Mucosa of gallbladder (tissue), 1 donor: ENCODE measurements at regions not wholly inside any gene's neighbourhood (a gene's known extent, or its start where the extent isn't known, plus 50 kb on each side); places are given as distances from the start of the nearest gene placed in this dataset.

Experiments
- DNase-seq: peaks from one replicate; pipeline ENCODE4 v3.0.0-alpha.2; 2020; ENCODE audit warnings: low spot score
- donor health status: DM: no; HTN: no; CAD: no.

DNA sequence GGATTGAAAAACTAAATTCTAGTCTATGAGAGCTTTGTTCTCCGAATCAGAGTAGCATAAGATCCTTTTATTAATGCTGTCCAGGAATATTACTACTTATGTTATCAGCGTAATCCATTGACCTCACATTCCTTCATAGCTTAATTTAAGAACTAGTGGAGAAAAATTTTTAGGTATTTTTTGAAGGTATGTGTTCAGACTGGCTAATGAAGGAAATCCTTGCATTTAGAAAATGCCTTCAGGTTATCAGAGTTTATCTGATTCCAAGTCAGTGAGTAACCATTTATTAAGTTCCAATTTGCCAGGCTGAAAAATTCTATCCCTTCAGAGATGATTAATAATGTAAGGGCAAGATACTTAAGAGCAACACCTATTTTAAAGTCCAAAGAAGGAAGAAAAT is 338.2 kb upstream of the B3GALT2 start:
- no peak for DNase-seq

DNA sequence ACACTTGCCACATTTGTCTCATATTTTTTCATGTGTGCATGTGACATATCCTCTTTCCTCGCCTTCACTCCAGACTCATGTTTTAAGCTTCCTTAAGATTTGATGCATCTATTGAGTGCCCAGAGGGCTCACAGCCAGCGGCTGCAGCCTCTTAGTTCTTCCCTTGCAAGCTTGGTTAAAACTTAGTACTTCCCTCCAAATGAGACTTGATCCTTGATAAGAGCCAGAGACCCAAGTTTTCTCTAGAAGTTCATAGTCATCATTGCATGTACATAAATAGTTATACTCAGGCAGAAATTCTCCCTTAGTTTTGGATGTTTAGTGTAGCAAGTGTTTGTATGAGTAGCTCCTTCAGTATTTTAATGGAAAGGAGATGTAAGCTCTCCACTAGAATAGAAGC is 337.6 kb upstream of the B3GALT2 start:
- DNase-seq = no peak

- DNase-seq = no peak
Observed at GRCh38 chr1:193520472-193520871, 334.1 kb upstream of the B3GALT2 start.

GRCh38 chr1:193519922-193520321 is 333.5 kb upstream of the B3GALT2 start:
- no peak for DNase-seq

GRCh38 chr1:193516755-193517388 is 330.5 kb upstream of the B3GALT2 start:
- DNase-seq = no peak

DNA sequence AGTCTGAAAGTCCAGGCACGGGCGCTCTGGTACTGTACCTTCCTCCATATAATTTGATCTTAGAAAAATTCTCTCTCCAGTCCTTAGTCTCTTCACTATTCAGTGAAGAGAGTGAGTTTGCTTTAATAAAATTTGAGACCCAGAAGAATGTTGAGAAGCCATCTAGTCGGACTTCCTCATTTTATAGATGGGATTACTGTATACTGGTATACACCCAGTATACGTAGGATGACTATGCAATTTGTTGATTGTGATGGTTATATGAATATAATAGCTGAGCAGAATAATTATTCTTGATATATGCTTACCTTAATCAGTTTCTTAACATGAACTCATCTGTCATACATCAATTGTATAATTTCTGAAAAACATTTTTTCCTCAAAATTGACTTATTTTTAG is 328.0 kb upstream of the B3GALT2 start:
- DNase-seq = no peak

DNA sequence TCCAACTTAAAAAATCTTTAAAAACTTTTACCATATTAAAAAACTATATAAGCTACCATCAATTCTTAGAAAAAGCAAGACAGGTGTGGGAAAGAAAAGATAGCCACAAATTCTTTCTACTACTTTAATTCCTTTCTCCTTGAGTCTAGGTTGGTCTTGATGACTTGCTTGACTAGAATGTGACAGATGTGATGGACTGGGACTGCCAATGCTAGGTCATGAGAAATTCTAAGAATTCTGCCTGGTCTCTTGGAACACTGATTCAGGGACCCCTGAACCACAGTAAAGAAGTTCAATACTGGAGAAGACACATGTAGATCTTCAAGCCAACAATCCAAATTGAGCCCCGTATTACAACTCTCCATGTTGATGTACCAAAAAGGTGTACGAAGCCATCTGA is 326.6 kb upstream of the B3GALT2 start:
- no peak for DNase-seq

DNA sequence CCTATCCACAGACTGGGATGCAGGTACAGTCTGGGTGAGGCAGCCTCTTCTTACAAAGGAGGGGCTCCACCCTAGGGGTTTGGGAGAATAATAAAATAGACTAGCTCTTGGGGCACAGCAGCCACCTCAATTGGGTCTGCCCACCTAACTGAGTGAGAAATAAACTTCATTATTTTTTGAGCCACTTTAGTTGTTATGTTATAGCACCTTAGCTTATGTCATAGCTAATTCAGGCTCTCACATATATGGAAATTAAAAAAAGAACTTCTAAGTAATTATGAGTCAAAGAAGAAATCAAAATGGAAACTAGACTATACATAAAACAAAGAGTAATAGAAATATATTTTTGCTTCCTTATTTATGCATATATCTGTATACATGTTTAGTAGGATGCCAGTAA is 318.5 kb upstream of the B3GALT2 start:
- no peak for DNase-seq

DNA sequence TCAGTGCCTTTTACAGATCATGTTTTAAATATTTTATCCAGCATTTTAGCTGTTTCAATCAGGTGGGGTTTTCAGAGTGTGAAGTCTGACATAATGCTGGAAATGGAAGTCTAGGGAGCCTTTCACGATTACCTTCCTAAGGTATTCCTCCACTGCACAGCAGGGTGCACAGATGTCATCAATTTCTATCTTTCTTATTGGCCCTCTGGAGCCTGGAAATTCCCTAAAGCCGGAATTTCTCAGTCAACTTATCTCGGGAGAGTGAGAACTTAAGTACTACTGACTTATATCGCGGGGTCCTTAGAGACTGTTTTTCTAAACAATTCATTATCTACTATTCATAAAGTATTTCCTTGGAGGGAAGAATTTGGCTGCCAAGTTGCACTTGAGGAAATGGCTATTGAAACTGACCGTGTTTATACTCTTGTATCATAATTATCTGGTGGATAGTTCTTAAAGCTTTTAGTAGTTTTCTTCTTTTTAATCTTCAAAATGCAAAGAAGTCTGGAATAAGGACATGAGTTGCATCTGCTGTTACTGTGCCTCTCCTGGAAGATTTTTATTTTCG is 311.8 kb upstream of the B3GALT2 start:
- no peak for DNase-seq

DNA sequence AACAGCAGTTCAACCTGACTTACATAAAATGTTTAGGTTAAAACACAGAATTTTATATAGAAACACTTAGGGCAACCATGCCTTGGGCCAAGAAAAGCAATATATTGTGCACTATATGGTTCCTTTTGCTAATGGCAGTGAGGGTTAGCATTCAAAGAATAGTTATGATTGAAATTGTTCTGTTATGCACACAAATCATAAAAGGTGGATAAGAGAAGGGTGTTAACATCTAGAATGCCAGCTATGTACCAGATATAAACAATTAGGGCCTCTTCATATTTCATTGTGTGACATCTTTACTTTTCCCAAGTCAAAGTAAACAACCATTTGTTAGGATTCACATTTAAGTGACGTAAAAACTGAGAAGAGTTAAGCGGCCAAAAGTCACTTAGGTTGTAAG is 308.0 kb upstream of the B3GALT2 start:
- DNase-seq = no peak

- DNase-seq = no peak
Observed at GRCh38 chr1:193489191-193489590, 302.8 kb upstream of the B3GALT2 start.

- DNase-seq = no peak
Observed at GRCh38 chr1:193487722-193488121, 301.3 kb upstream of the B3GALT2 start.

GRCh38 chr1:193486671-193487229 is 300.3 kb upstream of the B3GALT2 start:
- DNase-seq = no peak

DNA sequence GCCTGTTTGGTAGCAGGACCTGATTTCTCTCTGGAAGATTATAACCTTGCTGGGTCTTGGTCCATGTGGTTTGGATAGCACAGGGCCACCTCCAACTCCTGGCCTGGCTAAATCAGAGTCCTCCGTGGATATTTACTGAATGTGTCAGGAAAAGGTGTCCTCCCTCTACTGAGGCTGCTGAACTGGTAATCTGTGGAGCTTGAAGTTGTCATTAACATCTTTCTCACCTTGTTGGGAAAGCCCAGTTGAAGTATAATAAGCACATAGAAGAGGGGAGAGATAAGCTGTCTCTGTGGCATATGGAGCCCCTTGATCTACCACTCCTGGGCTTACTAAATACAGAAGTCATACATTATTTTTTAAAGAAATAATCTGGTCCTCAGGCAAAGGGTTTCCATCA is 294.3 kb upstream of the B3GALT2 start:
- no peak for DNase-seq

DNA sequence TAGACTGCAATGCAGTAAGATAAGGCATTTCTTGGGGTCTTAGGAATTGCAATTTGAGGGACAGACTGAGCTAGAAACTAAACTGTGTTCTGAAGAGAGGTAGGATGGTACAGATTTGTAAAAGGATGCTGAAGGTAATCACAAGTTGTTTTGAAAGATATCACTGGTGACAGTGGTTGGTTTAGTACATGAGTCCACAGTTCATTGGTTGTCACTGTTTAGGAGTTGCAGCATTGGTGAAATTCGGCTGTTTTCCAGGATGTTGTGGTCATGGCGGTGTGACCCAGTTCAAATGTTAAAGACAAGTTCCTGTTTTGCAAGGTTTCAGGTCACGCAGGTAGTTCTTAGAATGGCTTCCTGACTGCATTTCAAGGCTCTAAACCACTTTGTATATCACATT is 292.8 kb upstream of the B3GALT2 start:
- DNase-seq = peak; percentile 68

GRCh38 chr1:193476748-193477147 is 290.3 kb upstream of the B3GALT2 start:
- DNase-seq = no peak

GRCh38 chr1:193473932-193474331 is 287.5 kb upstream of the B3GALT2 start:
- no peak for DNase-seq

GRCh38 chr1:193472838-193473398 is 286.5 kb upstream of the B3GALT2 start:
- peak; percentile 66 for DNase-seq

DNA sequence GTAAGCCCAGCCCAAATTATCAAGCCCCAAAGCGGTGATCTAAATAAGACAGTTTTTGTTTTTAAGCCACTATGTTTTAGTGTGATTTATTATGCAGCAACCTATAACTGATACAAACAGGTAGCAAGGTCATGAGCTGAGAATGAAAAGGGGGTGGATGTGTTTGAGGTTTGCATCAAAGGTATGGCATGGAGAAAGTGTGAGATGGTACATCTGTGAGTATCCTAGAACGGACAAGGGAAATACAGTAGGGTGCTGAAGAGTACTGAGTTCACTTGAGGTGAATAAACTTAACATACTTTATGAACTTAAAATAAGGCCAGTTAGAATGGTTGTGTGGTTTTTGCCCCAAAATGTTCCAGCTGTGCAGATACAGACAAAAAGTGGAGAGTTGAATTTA is 286.0 kb upstream of the B3GALT2 start:
- DNase-seq = no peak

- DNase-seq = no peak
Observed at GRCh38 chr1:193471981-193472380, 285.6 kb upstream of the B3GALT2 start.

DNA sequence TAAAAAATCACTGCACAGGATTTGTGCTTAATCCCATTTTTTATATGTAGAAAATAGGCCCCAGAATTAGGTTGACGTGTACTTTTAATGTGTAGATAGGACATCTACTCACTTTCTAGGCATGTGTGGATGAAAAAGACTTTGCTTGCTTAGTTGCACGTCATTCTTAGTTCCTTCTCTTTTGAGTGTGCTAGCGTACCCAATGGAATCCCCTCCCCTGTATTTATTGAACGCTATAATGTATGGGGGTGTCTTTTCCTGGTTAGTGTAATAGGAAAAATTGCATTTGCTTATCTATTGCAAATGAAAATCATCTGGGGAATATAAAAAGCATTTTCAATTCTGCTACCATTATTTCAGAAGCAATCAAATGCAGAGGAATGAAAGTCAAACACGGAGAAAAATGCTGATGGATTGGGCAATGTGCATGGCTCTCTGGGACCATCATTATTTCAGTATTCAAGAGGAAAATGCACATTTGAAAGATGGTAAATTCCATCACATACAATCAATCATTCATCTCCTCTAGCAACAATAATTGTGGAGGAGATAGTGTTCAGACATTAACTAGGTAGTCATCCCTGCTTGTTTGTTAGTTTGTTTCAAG is 277.0 kb upstream of the B3GALT2 start:
- DNase-seq = no peak

DNA sequence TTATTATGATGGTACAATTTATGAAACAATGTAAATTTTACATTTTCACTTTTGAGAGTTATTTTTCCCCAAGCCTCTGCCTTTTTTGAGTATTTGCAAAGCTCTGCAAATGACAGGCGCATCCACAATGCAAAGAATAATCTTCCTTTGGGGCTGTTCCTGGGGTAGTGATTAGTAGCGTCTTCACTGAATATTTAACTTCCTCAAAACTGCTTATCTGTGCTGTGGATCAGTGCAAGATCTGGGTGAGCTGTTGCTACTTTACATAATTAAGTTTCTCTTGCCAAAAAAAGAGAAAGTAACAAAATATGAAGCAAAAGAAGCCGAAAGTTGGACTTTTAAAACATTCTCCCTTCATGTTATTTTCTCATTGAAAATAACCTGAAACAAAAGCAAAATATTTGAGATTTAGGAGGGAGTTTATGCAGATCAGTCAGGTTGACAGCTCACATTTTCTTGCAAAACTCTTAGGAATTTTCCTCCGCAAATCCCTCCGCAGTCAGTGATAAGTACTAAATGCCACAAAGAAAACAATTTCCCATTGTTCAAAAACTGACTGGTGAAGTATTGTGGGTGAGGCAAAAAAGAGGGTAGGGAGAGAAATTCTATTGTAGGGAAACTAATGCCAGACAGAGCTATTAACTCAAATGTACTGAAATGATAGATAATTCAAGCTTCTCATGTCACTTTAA is 276.4 kb upstream of the B3GALT2 start:
- DNase-seq = no peak
